ENCODE measurements at regions not wholly inside any gene's neighbourhood (a gene's known extent, or its start where the extent isn't known, plus 50 kb on each side); places are given as distances from the start of the nearest gene placed in this dataset.

DNA sequence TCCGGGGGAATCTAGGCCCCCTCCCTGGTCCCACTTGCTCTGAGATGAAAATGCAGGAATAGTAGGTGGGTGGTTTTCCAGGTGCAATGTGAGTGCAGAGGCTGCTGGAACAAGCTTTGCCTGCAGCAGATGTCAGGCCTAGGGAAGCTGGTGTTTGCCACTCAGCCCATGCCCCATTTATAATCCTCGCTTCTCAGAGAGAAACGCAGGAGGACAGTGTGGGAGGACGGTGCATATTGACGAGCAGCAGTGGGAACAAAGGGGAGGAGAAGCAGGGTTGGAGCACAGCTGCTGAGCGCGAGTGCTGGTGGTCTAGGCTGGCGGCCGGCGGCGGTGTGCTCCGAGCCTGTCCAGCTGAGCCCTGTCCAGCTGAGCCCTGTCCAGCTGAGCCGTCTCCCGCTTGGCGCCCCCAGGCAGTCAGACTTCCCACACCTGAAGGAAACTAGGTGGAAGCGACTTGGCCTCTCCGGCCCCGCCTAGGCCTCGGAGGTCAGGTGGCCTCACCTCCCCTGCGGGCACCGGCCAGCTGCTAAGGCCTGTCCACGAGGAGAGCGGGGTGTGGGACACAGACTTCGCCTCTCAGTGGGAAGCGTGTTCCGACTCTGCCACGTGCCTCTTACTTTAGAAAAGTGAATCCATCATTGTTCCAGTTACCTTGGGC lies 49.7 kb upstream of the FRMD1 start:
- no peak for DNase-seq (ENCODE audit: insufficient read length, low spot score)
- TF ChIP-seq TAF1 (IDR thresholded peaks at IDR 0.05; ENCODE audit: low read depth, low read length) (no peak), POU2F2 (IDR thresholded peaks at IDR 0.05; ENCODE audit: low read depth, low read length) (no peak), SPI1 (IDR thresholded peaks at IDR 0.05; ENCODE audit: low read depth, low read length) (no peak), POLR2AphosphoS5 (IDR thresholded peaks at IDR 0.05; ENCODE audit: low read depth, low read length) (no peak), POLR2A (IDR thresholded peaks at IDR 0.05; ENCODE audit: low read depth, low read length) (no peak), PAX5 (IDR thresholded peaks at IDR 0.05; ENCODE audit: insufficient read depth, low read length, severe bottlenecking) (no peak)

More for the DNA sequence above, 49.7 kb upstream of the FRMD1 start:
- FAIRE-seq = no peak
